ENCODE measurements at regions not wholly inside any gene's neighbourhood (a gene's known extent, or its start where the extent isn't known, plus 50 kb on each side); places are given as distances from the start of the nearest gene placed in this dataset.

DNA sequence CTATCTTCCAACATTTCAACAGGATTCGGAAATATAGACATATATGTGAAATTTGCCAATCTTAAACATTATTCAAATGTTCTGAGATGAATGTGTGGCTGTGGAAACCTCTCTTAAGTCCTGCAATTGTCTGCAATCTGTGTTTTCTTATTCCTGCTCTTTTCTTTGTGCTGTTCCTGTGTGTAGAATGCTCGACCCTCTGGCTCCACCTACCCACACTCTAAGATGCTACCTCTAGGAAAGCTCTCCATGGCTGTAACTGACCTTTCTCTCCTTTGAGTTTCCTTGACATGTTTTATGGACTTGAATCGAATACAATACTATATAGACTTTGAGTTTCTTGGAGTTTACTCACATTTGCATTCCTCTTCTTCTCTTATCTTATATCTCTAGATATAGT lies 120.6 kb upstream of the ASTN2 start:
- Histone ChIP-seq H3K36me3 (ENCODE audit: low read length) (no peaks in the 10 kb centered on the region), H3K79me2 (ENCODE audit: insufficient read depth, low read length) (no peaks in the 10 kb centered on the region), H3K4me2 (ENCODE audit: low read depth, low read length, poor library complexity, severe bottlenecking) (no peak overlapping the region), H2AFZ (ENCODE audit: low read depth, low read length, severe bottlenecking) (no peak overlapping the region), H3K4me3 (ENCODE audit: insufficient read depth, low read length, poor library complexity, severe bottlenecking) (no peak overlapping the region), H3K9ac (ENCODE audit: low read length) (no peak overlapping the region), H3K27me3 (ENCODE audit: low read length) (0 out of 2 replicates have a peak, but pooled peaks cover 2% of the 10 kb centered on the region), H3K27ac (ENCODE audit: low read depth, low read length) (no peak overlapping the region), H3F3A (ENCODE audit: insufficient read depth) (no peaks in the 10 kb centered on the region), H3K9me3 (ENCODE audit: insufficient read depth, low read length) (no peaks in the 10 kb centered on the region), H3K9me2 (replicated peaks; ENCODE audit: insufficient read depth, low read length) (no peaks in the 10 kb centered on the region), H4K20me1 (ENCODE audit: low read depth, low read length) (no peaks in the 10 kb centered on the region)
- TF ChIP-seq, protein P1, sequence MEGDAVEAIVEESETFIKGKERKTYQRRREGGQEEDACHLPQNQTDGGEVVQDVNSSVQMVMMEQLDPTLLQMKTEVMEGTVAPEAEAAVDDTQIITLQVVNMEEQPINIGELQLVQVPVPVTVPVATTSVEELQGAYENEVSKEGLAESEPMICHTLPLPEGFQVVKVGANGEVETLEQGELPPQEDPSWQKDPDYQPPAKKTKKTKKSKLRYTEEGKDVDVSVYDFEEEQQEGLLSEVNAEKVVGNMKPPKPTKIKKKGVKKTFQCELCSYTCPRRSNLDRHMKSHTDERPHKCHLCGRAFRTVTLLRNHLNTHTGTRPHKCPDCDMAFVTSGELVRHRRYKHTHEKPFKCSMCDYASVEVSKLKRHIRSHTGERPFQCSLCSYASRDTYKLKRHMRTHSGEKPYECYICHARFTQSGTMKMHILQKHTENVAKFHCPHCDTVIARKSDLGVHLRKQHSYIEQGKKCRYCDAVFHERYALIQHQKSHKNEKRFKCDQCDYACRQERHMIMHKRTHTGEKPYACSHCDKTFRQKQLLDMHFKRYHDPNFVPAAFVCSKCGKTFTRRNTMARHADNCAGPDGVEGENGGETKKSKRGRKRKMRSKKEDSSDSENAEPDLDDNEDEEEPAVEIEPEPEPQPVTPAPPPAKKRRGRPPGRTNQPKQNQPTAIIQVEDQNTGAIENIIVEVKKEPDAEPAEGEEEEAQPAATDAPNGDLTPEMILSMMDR (IDR thresholded peaks at IDR 0.05; ENCODE audit: insufficient read depth, low read length, poor library complexity, severe bottlenecking): no peak
- TF ChIP-seq EZH2phosphoT487 (conservative IDR thresholded peaks at IDR 0.05; ENCODE audit: low read length): no peak

DNA sequence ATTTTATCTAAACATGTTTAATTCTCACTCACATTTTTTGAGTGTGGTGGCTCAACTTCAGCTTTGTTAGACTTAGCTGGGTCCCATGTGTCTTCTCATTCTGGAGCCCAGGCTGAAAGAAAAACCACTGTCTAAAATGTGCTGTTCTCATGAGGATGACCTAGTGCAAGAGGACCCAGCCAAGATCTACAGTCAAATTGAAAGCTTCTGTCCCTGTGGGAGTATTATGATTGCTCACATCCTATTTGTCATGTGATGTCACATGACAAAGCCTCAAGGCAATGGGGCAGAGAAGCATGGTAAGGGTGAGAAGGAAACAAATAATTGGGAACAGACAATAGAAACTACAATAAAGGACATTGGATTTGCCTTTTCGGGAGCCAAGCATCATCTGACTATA lies 113.4 kb upstream of the ASTN2 start:
- Histone ChIP-seq H3K4me3 (ENCODE audit: insufficient read depth, low read length, poor library complexity, severe bottlenecking) (no peak overlapping the region), H3K79me2 (ENCODE audit: insufficient read depth, low read length) (no peaks in the 10 kb centered on the region), H3K27me3 (ENCODE audit: low read length) (no peaks in the 10 kb centered on the region), H4K20me1 (ENCODE audit: low read depth, low read length) (no peaks in the 10 kb centered on the region), H3K9ac (ENCODE audit: low read length) (no peak overlapping the region), H3K9me2 (replicated peaks; ENCODE audit: insufficient read depth, low read length) (no peaks in the 10 kb centered on the region), H3K36me3 (ENCODE audit: low read length) (no peaks in the 10 kb centered on the region), H3K9me3 (ENCODE audit: insufficient read depth, low read length) (no peaks in the 10 kb centered on the region), H3K4me2 (ENCODE audit: low read depth, low read length, poor library complexity, severe bottlenecking) (no peak overlapping the region), H2AFZ (ENCODE audit: low read depth, low read length, severe bottlenecking) (no peak overlapping the region), H3K27ac (ENCODE audit: low read depth, low read length) (no peak overlapping the region), H3F3A (ENCODE audit: insufficient read depth) (no peaks in the 10 kb centered on the region)
- TF ChIP-seq EZH2phosphoT487 (conservative IDR thresholded peaks at IDR 0.05; ENCODE audit: low read length): no peak
- TF ChIP-seq, protein P1 (IDR thresholded peaks at IDR 0.05; ENCODE audit: insufficient read depth, low read length, poor library complexity, severe bottlenecking): no peak

DNA sequence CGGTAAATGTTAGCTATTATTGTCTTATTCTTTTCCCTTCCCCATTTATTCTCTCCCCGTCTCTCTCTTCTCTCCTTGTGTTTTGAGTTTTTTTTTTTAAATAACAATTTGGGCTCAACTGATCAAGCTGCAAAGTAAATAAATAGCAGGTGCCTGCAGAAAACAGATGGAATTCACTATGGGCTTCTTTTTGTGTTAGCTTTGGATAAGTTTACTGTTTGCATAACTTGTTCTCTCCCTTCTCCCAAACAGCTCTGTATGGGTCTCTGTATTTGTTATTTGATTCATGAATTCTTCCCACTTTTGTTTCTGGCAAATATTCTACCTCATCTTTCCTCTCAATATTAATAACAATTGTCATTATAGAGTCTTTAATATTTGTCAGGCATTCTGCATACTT lies 111.8 kb upstream of the ASTN2 start:
- Histone ChIP-seq H4K20me1 (ENCODE audit: low read depth, low read length) (no peaks in the 10 kb centered on the region), H3K9ac (ENCODE audit: low read length) (no peak overlapping the region), H3K79me2 (ENCODE audit: insufficient read depth, low read length) (no peaks in the 10 kb centered on the region), H3F3A (ENCODE audit: insufficient read depth) (no peaks in the 10 kb centered on the region), H3K36me3 (ENCODE audit: low read length) (no peaks in the 10 kb centered on the region), H3K9me2 (replicated peaks; ENCODE audit: insufficient read depth, low read length) (no peaks in the 10 kb centered on the region), H3K4me2 (ENCODE audit: low read depth, low read length, poor library complexity, severe bottlenecking) (no peak overlapping the region), H3K27ac (ENCODE audit: low read depth, low read length) (no peak overlapping the region), H3K27me3 (ENCODE audit: low read length) (no peaks in the 10 kb centered on the region), H3K4me3 (ENCODE audit: insufficient read depth, low read length, poor library complexity, severe bottlenecking) (no peak overlapping the region), H2AFZ (ENCODE audit: low read depth, low read length, severe bottlenecking) (no peak overlapping the region), H3K9me3 (ENCODE audit: insufficient read depth, low read length) (no peaks in the 10 kb centered on the region)
- TF ChIP-seq, protein P1 (IDR thresholded peaks at IDR 0.05; ENCODE audit: insufficient read depth, low read length, poor library complexity, severe bottlenecking): no peak
- no peak for TF ChIP-seq EZH2phosphoT487 (conservative IDR thresholded peaks at IDR 0.05; ENCODE audit: low read length)
